ENCODE measurements at regions not wholly inside any gene's neighbourhood (a gene's known extent, or its start where the extent isn't known, plus 50 kb on each side); places are given as distances from the start of the nearest gene placed in this dataset.
A peak's percentile ranks its signal among the peaks of the same experiment; 100 is the strongest.

DNA sequence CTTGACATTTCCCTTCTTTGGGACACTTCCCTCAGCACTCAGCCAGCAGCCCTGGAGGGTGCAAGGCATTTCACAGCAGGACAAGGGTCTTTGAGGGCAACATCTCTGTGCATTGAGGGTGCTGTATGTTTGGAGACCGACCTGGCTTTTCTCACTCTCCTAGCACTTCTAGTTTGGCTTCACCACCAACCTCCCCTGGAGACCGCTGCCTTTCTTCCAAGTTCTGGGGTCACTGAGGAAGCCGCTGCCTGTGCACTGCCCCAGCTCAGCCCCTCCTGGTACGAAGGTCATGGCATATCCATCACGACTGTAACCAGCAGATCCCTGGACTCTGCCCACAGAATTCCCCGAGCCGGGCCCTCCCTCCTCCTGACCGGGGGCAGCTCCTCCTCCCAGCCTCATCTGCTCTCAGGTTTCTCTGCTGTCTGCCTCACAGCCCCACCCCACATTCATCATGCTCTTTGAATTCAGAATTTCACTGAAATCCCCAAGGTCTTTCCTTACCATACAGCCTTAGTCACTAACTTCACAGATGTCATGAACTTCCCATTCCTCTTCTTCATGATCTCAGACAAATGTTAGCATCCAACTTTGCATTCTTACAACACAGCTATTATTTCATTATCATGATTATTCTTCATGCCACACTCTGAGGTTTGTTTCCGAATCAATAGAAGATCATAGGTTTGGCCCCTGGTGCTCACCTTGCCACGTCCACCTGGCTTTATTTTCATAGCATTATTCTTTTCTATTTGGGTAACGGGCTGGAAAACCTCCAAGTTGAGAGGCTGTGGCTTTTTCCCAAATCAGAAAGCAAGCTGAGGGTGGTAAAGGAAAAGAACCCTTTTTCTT, 113.0 kb upstream of the COPS8 start (continued):
- peak; percentile 73; the same call in 1 of the 2 replicates for TF ChIP-seq TOPORS (CRISPR knock-in tag; IDR thresholded peaks at IDR 0.05)
- TF ChIP-seq ZNF652 (CRISPR knock-in tag; IDR thresholded peaks at IDR 0.05; ENCODE audit: borderline replicate concordance, low read depth): no peak
- TF ChIP-seq, protein P1, sequence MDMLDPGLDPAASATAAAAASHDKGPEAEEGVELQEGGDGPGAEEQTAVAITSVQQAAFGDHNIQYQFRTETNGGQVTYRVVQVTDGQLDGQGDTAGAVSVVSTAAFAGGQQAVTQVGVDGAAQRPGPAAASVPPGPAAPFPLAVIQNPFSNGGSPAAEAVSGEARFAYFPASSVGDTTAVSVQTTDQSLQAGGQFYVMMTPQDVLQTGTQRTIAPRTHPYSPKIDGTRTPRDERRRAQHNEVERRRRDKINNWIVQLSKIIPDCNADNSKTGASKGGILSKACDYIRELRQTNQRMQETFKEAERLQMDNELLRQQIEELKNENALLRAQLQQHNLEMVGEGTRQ (IDR thresholded peaks at IDR 0.05; ENCODE audit: low read depth, low read length): no peak
- TF ChIP-seq, protein P1 (CRISPR knock-in tag; IDR thresholded peaks at IDR 0.05; ENCODE audit: borderline replicate concordance): no peak
- peak; percentile 32; the same call in 1 of the 2 replicates for TF ChIP-seq RAD21 (CRISPR knock-in tag; IDR thresholded peaks at IDR 0.05)
- TF ChIP-seq, protein P2, sequence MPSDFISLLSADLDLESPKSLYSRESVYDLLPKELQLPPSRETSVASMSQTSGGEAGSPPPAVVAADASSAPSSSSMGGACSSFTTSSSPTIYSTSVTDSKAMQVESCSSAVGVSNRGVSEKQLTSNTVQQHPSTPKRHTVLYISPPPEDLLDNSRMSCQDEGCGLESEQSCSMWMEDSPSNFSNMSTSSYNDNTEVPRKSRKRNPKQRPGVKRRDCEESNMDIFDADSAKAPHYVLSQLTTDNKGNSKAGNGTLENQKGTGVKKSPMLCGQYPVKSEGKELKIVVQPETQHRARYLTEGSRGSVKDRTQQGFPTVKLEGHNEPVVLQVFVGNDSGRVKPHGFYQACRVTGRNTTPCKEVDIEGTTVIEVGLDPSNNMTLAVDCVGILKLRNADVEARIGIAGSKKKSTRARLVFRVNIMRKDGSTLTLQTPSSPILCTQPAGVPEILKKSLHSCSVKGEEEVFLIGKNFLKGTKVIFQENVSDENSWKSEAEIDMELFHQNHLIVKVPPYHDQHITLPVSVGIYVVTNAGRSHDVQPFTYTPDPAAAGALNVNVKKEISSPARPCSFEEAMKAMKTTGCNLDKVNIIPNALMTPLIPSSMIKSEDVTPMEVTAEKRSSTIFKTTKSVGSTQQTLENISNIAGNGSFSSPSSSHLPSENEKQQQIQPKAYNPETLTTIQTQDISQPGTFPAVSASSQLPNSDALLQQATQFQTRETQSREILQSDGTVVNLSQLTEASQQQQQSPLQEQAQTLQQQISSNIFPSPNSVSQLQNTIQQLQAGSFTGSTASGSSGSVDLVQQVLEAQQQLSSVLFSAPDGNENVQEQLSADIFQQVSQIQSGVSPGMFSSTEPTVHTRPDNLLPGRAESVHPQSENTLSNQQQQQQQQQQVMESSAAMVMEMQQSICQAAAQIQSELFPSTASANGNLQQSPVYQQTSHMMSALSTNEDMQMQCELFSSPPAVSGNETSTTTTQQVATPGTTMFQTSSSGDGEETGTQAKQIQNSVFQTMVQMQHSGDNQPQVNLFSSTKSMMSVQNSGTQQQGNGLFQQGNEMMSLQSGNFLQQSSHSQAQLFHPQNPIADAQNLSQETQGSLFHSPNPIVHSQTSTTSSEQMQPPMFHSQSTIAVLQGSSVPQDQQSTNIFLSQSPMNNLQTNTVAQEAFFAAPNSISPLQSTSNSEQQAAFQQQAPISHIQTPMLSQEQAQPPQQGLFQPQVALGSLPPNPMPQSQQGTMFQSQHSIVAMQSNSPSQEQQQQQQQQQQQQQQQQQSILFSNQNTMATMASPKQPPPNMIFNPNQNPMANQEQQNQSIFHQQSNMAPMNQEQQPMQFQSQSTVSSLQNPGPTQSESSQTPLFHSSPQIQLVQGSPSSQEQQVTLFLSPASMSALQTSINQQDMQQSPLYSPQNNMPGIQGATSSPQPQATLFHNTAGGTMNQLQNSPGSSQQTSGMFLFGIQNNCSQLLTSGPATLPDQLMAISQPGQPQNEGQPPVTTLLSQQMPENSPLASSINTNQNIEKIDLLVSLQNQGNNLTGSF (CRISPR knock-in tag; IDR thresholded peaks at IDR 0.05): no peak
- TF ChIP-seq DNMT1 (CRISPR knock-in tag; IDR thresholded peaks at IDR 0.05): 0 out of 2 replicates have a peak, but pooled peaks have one; percentile 42
- TF ChIP-seq ARHGAP35 (CRISPR knock-in tag; IDR thresholded peaks at IDR 0.05; ENCODE audit: borderline replicate concordance): 0 out of 2 replicates have a peak, but pooled peaks have one; percentile 46
- 0 out of 2 replicates have a peak, but pooled peaks have one; percentile 37 for TF ChIP-seq ZNF333 (CRISPR knock-in tag; IDR thresholded peaks at IDR 0.05; ENCODE audit: borderline replicate concordance)
- TF ChIP-seq, protein P3, sequence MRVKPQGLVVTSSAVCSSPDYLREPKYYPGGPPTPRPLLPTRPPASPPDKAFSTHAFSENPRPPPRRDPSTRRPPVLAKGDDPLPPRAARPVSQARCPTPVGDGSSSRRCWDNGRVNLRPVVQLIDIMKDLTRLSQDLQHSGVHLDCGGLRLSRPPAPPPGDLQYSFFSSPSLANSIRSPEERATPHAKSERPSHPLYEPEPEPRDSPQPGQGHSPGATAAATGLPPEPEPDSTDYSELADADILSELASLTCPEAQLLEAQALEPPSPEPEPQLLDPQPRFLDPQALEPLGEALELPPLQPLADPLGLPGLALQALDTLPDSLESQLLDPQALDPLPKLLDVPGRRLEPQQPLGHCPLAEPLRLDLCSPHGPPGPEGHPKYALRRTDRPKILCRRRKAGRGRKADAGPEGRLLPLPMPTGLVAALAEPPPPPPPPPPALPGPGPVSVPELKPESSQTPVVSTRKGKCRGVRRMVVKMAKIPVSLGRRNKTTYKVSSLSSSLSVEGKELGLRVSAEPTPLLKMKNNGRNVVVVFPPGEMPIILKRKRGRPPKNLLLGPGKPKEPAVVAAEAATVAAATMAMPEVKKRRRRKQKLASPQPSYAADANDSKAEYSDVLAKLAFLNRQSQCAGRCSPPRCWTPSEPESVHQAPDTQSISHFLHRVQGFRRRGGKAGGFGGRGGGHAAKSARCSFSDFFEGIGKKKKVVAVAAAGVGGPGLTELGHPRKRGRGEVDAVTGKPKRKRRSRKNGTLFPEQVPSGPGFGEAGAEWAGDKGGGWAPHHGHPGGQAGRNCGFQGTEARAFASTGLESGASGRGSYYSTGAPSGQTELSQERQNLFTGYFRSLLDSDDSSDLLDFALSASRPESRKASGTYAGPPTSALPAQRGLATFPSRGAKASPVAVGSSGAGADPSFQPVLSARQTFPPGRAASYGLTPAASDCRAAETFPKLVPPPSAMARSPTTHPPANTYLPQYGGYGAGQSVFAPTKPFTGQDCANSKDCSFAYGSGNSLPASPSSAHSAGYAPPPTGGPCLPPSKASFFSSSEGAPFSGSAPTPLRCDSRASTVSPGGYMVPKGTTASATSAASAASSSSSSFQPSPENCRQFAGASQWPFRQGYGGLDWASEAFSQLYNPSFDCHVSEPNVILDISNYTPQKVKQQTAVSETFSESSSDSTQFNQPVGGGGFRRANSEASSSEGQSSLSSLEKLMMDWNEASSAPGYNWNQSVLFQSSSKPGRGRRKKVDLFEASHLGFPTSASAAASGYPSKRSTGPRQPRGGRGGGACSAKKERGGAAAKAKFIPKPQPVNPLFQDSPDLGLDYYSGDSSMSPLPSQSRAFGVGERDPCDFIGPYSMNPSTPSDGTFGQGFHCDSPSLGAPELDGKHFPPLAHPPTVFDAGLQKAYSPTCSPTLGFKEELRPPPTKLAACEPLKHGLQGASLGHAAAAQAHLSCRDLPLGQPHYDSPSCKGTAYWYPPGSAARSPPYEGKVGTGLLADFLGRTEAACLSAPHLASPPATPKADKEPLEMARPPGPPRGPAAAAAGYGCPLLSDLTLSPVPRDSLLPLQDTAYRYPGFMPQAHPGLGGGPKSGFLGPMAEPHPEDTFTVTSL (CRISPR knock-in tag; IDR thresholded peaks at IDR 0.05; ENCODE audit: borderline replicate concordance): peak; percentile 90; the same call in 1 of the 2 replicates
- no peak for TF ChIP-seq ZNF234 (CRISPR knock-in tag; conservative IDR thresholded peaks at IDR 0.05)
- TF ChIP-seq ZSCAN29 (CRISPR knock-in tag; conservative IDR thresholded peaks at IDR 0.05): peak; percentile 67; the same call in 1 of the 2 replicates
- TF ChIP-seq, protein P4, sequence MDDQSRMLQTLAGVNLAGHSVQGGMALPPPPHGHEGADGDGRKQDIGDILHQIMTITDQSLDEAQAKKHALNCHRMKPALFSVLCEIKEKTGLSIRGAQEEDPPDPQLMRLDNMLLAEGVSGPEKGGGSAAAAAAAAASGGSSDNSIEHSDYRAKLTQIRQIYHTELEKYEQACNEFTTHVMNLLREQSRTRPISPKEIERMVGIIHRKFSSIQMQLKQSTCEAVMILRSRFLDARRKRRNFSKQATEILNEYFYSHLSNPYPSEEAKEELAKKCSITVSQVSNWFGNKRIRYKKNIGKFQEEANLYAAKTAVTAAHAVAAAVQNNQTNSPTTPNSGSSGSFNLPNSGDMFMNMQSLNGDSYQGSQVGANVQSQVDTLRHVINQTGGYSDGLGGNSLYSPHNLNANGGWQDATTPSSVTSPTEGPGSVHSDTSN (CRISPR knock-in tag; IDR thresholded peaks at IDR 0.05; ENCODE audit: borderline replicate concordance): no peak

Data from HepG2 (cell line).